ENCODE measurements at regions not wholly inside any gene's neighbourhood (a gene's known extent, or its start where the extent isn't known, plus 50 kb on each side); places are given as distances from the start of the nearest gene placed in this dataset.

- TF ChIP-seq CTCF (IDR thresholded peaks at IDR 0.05; ENCODE audit: insufficient read depth, low read length, poor library complexity, severe bottlenecking) (no peak), EZH2phosphoT487 (conservative IDR thresholded peaks at IDR 0.05; ENCODE audit: low read length) (no peak)
Observed at GRCh38 chr2:30354150-30354549, 92.9 kb upstream of the LCLAT1 start.
